ENCODE measurements at regions not wholly inside any gene's neighbourhood (a gene's known extent, or its start where the extent isn't known, plus 50 kb on each side); places are given as distances from the start of the nearest gene placed in this dataset.
"Not testable (repeated sequence)": the region's sequence is repeated elsewhere in the genome, so short reads cannot be mapped to it uniquely, and the experiment has no call there.

GRCh38 chr4:66430856-66431255 is 760.6 kb upstream of the EPHA5 start:
- no peak for DNase-seq (ENCODE audit: low read depth in 2 of 2)

- no peak for DNase-seq (ENCODE audit: low read depth in 2 of 2)
Observed at GRCh38 chr4:66429276-66429675, 759.0 kb upstream of the EPHA5 start.

DNA sequence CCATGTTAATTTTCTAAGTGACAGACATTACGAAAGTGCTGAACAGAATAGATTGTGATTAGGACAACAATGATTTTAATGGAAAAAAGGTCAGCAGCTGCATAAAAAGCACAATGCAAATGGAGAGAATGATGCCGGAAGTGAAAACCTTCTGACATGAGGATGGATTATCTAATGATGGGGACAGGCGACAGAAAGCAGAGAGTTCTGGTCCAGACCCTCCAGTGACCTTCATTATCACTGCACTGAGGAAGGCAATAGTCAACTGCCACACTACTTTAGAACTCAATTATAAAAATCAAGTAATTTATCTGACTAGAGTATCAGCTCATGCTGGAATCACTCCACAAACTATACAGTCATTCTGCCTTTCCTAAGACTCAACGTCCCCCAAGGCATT is 746.1 kb upstream of the EPHA5 start:
- DNase-seq (ENCODE audit: low read depth in 2 of 2), result no peak

GRCh38 chr4:66404141-66404540 is 733.9 kb upstream of the EPHA5 start:
- no peak for DNase-seq (ENCODE audit: low read depth in 2 of 2)

DNA sequence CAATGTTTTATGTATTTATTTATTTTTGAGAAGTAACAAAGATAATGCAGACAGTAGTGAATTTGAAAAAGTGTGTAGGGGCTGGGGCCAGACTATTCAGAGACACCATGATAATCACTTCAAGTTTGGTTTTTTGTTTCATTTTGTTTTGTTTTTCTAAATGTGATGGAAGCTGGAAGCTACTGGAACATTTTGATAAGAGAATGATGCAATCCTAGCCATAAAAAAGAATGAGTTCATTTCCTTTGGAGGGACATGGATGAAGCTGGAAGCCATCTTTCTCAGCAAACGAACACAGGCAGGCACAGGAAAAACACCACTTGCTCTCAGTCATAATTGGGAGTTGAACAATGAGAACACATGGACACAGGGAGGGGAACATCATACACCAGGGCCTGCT is 706.6 kb upstream of the EPHA5 start:
- no peak for DNase-seq (ENCODE audit: low read depth in 2 of 2)

GRCh38 chr4:66376396-66376795 is 706.1 kb upstream of the EPHA5 start:
- DNase-seq (ENCODE audit: low read depth in 2 of 2), result no peak

GRCh38 chr4:66373268-66373667 is 703.0 kb upstream of the EPHA5 start:
- DNase-seq (ENCODE audit: low read depth in 2 of 2), result no peak

GRCh38 chr4:66372706-66373105 is 702.4 kb upstream of the EPHA5 start:
- DNase-seq (ENCODE audit: low read depth in 2 of 2), result no peak

DNA sequence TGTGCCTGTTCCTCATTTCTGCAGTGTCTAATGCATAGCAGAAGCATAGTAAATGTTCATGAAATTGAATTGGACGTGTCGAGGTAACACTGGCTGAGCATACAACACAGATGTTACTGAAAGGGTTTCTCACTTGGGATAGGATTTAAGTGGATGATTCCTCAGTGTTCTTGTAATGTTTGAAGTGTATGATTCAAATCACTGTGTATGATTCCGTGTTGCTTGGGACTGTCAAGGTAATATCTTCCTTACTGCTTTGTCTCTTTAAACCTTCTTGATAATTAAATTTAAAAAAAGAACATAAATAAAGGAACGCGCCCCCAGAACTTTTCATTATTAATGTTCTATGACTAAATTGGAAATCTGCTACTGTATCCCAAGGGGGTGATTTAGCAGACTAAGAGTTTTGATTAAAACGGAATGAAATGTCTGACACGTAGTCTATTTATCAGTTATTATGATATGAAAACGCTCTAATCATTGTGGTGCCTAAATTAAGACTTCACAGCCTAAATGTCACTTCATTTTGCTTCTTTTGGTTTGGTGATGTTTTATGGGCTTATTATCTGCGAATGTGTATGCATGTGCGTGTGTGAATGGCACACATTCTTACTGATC is 696.9 kb upstream of the EPHA5 start:
- no peak for DNase-seq (ENCODE audit: low read depth in 2 of 2)

DNA sequence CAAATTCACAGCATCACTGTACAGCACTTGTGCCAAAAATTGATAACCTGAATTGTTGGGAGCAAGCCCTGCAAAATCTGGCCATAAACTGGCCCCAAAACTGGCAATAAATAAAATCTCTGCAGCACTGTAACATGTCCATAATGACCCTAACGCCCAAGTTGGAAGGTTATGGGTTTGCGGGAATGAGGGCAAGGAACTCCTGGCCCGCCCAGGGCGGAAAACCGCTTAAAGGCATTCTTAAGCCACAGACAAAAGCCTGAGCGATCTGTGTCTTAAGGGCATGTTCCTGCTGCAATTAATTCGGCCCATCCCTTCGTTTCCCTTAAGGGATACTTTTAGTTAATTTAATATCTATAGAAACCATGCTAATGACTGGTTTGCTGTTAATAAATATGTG is 690.1 kb upstream of the EPHA5 start:
- DNase-seq (ENCODE audit: low read depth in 2 of 2), result not testable (repeated sequence)

GRCh38 chr4:66357316-66357715 is 687.0 kb upstream of the EPHA5 start:
- DNase-seq (ENCODE audit: low read depth in 2 of 2), result no peak

DNA sequence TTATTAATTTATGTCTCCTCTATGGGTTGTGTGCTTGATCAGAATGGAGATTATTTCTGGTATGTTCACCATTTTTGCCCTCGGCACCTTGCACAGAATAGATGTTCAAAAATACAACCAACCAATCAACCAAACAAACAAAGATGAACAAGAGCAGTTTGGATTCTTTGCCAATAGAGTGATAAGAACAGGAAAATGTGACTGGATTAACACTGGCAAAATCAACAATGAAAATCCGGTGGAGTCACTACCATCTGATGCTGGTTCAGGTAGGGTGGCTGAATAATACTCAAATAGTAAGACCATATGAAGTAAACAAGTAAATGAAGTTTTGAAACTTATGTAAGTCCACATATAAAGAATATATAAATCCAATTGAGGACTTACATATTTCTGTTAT is 685.0 kb upstream of the EPHA5 start:
- DNase-seq (ENCODE audit: low read depth in 2 of 2), result no peak

- DNase-seq (ENCODE audit: low read depth in 2 of 2), result no peak
Observed at GRCh38 chr4:66351761-66352160, 681.5 kb upstream of the EPHA5 start.

GRCh38 chr4:66340286-66340893 is 670.1 kb upstream of the EPHA5 start:
- no peak for DNase-seq (ENCODE audit: low read depth in 2 of 2)

DNA sequence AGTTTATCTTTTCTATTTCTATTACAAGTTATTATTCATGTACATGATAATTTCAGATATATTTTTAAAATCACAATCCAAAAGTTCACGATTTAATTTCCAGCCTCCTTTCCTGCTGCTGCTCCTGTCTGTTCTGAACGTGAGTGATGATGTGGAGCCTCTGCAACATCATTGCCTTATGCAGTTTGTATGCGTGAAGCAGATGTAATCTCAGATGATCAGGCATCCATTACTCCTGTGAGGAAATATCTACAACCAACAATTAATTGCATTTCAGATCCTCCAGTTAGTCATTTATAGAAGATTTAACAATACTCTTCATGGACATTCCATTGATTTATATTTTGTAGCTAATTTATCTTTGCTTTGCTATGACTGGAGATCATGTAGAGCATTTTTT is 668.7 kb upstream of the EPHA5 start:
- DNase-seq (ENCODE audit: low read depth in 2 of 2), result no peak

DNA sequence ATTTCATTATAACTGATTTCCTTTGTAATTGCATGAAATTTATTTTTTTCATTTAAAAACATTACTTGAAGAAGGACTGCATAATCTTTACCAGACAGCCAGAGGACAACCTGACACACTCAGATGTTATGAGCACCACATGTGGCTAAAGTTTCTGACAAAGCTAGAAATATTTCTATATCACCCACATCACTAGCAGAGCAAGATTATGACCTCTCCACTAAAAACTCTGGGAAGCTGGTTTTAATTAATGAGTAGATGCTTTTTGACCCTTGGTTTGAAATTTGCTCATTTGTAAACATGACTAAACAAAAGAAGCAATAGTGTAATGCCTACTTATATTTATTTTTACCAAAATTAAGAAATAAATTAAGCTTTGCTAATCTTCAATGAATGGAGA is 661.5 kb upstream of the EPHA5 start:
- no peak for DNase-seq (ENCODE audit: low read depth in 2 of 2)

DNA sequence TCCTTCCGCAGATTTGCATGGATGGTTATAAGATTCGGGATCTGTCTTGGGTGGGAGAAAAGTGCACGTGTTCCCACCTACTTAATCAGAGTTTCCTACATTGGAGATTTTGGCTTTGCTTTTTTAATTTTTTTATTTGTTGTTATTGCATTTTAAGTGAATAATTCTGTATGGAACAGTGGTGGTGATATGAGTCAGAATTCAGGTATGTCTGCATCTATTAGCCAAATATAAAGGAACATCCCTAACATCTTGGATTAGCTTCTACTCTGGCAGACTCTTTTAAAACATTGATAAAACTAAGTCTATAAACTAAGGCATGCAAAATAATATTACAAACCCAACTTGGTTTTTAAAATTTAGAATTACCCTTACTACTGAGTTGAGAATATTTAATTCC is 659.8 kb upstream of the EPHA5 start:
- no peak for DNase-seq (ENCODE audit: low read depth in 2 of 2)

DNA sequence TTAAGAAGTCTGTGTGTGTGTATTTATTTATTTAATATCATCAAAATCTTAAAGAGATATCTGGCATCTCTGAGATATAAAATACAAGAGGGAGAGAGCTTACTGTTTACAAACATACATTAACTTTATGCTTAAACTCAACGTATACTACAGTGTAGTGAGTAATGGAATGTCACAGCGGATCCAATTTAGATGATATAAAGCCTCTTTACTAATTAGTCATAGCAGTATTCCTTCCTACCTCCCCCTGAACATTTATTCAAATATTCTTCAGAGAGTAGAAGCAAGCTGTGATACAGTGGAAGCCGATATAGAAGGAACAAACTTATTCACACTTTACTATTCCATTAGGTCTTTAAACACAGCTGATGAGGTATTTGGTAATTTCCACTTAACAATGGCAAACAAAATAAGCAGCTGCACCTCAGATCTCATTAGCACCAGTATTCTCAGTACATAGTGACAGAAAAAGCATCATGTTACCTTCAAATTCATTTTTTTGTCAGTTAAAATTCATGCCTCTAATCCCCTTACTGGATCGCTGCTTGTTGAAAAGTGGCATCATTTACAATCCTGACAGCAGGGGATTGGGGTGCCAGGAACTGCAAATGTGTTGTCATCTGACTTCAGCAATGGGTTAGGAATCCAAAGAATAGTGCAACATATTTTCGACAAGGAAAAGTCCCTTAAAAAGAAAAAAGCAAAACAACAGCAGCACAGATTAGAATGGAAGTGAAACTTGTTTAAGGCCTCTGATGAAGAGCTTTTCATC is 658.7 kb upstream of the EPHA5 start:
- no peak for DNase-seq (ENCODE audit: low read depth in 2 of 2)

DNA sequence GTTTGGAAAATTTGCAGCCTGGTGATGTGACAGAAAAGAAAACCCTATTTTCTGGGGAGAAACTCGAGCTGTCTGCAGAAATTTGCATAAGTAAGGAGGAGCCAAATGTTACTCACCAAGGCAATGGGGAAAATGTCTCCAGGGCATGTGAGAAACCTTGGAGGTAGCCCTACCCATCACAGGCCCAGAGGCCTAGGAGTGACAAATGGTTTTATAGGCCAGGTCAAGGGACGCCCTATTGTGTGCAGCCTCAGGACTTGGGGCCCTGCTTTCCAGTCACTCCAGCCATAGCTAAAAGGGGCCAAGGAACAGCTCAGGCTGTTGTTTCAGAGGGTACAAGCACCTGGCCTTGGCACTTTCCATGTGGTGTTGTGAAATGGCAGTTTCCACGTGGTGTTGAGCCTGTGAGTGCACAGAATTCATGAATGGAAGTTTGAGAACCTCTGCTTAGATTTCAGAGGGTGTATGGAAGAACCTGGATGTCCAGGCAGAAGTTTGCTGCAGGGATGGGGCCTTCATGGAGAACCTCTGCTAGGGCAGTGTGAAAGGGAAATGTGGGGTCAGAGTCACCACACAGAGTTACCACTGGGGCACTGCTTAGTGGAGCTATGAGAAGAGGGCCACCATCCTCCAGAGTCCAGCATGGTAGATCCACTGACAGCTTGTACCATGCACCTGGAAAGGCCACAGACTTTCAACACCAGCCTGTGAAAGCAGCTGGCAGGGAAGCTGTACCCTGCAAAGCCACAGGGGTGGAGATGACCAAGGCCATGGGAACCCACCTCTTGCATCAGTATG is 637.6 kb upstream of the EPHA5 start:
- no peak for DNase-seq (ENCODE audit: low read depth in 2 of 2)

DNA sequence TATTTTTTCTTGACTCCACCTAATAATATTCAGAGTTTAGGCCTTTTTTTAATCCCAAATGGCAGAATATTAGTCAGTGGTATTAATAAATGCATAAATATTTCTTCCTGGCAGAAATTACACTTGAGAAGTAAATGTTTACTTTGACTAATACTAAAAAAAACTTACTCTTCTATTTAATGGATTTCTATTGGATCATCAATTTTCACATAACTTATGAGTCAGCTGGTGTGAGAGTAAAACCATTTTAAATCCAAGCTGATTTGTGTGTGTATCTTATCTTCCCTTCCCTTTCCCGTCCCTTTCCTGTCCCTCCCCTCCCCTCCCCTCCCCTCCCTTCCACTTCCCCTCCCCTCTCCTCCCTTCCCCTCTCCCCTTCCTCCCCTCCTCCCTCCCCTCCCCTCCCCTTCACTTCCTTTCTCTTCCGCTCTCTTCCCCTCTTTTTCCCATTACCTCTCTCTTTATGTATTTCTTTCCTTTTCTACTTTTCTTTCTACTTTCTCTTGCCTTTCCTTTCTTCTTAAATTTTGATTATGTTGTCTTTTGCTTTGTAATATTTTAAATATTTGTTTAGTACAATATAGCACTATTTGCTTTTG is 630.1 kb upstream of the EPHA5 start:
- no peak for DNase-seq (ENCODE audit: low read depth in 2 of 2)

DNA sequence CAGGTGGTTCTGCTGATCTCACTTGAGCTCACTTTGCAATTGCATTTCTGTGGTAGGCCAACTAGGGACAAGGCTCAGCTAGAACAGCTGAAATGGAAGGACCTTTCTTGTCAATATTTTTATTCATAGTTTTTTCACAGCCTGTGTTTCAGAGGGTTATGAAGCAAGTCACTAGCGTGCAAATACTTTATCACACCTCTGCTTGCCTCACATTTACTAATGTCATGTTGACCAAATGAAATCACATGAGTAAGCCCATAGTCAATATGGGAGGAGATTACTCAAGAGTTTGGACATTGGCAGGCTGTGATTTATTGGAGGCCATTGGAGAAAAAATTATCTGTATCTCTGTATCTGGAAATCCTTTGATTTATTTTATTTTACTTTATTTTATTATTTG is 628.3 kb upstream of the EPHA5 start:
- no peak for DNase-seq (ENCODE audit: low read depth in 2 of 2)

DNA sequence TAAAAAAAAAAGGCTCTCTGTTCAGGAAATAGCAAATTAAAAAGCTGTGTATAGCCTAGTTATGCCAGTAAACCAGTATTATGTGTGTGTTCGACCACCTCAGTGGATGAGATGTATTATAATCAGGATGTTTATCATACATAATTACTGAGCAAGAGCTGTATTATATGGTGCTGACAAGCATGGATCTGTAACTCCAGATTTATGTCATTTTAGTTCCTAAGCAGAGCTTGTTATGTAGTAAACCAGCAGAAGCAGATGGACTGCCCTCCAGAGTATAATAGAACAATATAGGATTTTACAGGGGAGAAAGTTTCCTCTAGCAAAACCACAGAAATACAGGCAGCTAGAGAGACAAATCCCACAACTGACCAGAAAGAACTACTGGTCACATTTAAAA is 627.4 kb upstream of the EPHA5 start:
- DNase-seq (ENCODE audit: low read depth in 2 of 2), result no peak

All from stimulated activated CD8-positive, alpha-beta memory T cell treated with anti-CD3 and anti-CD28 coated beads, Interleukin-2, amount 100 ng/mL, for 1 hour (primary cell).